ENCODE measurements at regions not wholly inside any gene's neighbourhood (a gene's known extent, or its start where the extent isn't known, plus 50 kb on each side); places are given as distances from the start of the nearest gene placed in this dataset.
"Not testable (repeated sequence)": the region's sequence is repeated elsewhere in the genome, so short reads cannot be mapped to it uniquely, and the experiment has no call there.

- intact Hi-C loops (cut with micrococcal nuclease); H3K9me3 Mint-ChIP-seq: not testable (repeated sequence)
These were observed 144.6 kb upstream of the DUSP22 start for GRCh38 chr6:147651-148050.

GRCh38 chr6:148051-148984, 144.0 kb upstream of the DUSP22 start:
- H3K4me3 Mint-ChIP-seq; H3K27me3 Mint-ChIP-seq; H3K36me3 Mint-ChIP-seq (ENCODE audit: low read depth); CTCF ChIA-PET; H3K27ac Mint-ChIP-seq; POLR2A ChIA-PET; intact Hi-C loops (cut with micrococcal nuclease); H3K4me1 Mint-ChIP-seq; H3K9me3 Mint-ChIP-seq: not testable (repeated sequence)
- peak; percentile 41 for DNase-seq
- peak; percentile 72 for ATAC-seq (ENCODE audit: low read depth)

More at GRCh38 chr6:147651-148050, 144.6 kb upstream of the DUSP22 start:
- H3K4me3 Mint-ChIP-seq; ATAC-seq (ENCODE audit: low read depth); H3K36me3 Mint-ChIP-seq (ENCODE audit: low read depth); CTCF ChIA-PET; H3K27ac Mint-ChIP-seq; H3K4me1 Mint-ChIP-seq; POLR2A ChIA-PET; DNase-seq; H3K27me3 Mint-ChIP-seq: not testable (repeated sequence)

- POLR2A ChIA-PET, result not testable (repeated sequence)
These were observed 142.1 kb upstream of the DUSP22 start for GRCh38 chr6:150147-150546.

GRCh38 chr6:152436-152835, 139.9 kb upstream of the DUSP22 start:
- H3K36me3 Mint-ChIP-seq (ENCODE audit: low read depth); CTCF ChIA-PET; H3K4me3 Mint-ChIP-seq; H3K9me3 Mint-ChIP-seq; DNase-seq; intact Hi-C loops (cut with micrococcal nuclease); POLR2A ChIA-PET; ATAC-seq (ENCODE audit: low read depth); H3K4me1 Mint-ChIP-seq; H3K27ac Mint-ChIP-seq: not testable (repeated sequence)
- peaks cover 33% of the 10 kb centered on the region for H3K27me3 Mint-ChIP-seq

More at GRCh38 chr6:150147-150546, 142.1 kb upstream of the DUSP22 start:
- intact Hi-C loops (cut with micrococcal nuclease); H3K27ac Mint-ChIP-seq; H3K36me3 Mint-ChIP-seq (ENCODE audit: low read depth); ATAC-seq (ENCODE audit: low read depth); DNase-seq; H3K4me3 Mint-ChIP-seq; H3K9me3 Mint-ChIP-seq; H3K4me1 Mint-ChIP-seq; CTCF ChIA-PET: not testable (repeated sequence)
- peaks cover 17% of the 10 kb centered on the region for H3K27me3 Mint-ChIP-seq

- H3K4me3 Mint-ChIP-seq; ATAC-seq (ENCODE audit: low read depth); CTCF ChIA-PET; H3K9me3 Mint-ChIP-seq; POLR2A ChIA-PET; DNase-seq; intact Hi-C loops (cut with micrococcal nuclease); H3K4me1 Mint-ChIP-seq; H3K36me3 Mint-ChIP-seq (ENCODE audit: low read depth); H3K27ac Mint-ChIP-seq: not testable (repeated sequence)
- H3K27me3 Mint-ChIP-seq, result peaks cover 35% of the 10 kb centered on the region
These were observed 139.3 kb upstream of the DUSP22 start for GRCh38 chr6:153026-153425.

- H3K4me3 Mint-ChIP-seq; H3K4me1 Mint-ChIP-seq; H3K9me3 Mint-ChIP-seq; CTCF ChIA-PET; ATAC-seq (ENCODE audit: low read depth); H3K36me3 Mint-ChIP-seq (ENCODE audit: low read depth); DNase-seq; POLR2A ChIA-PET; intact Hi-C loops (cut with micrococcal nuclease); H3K27ac Mint-ChIP-seq: not testable (repeated sequence)
- H3K27me3 Mint-ChIP-seq, result peaks cover 41% of the 10 kb centered on the region
These were observed 138.4 kb upstream of the DUSP22 start for GRCh38 chr6:153867-154266.

- H3K4me3 Mint-ChIP-seq; CTCF ChIA-PET; H3K9me3 Mint-ChIP-seq; H3K36me3 Mint-ChIP-seq (ENCODE audit: low read depth); DNase-seq; ATAC-seq (ENCODE audit: low read depth); H3K27ac Mint-ChIP-seq; intact Hi-C loops (cut with micrococcal nuclease); H3K4me1 Mint-ChIP-seq; POLR2A ChIA-PET: not testable (repeated sequence)
- peaks cover 44% of the 10 kb centered on the region for H3K27me3 Mint-ChIP-seq
These were observed 137.8 kb upstream of the DUSP22 start for GRCh38 chr6:154321-155092.

- Mint-ChIP-seq H3K9me3 (no peaks in the 10 kb centered on the region), H3K27ac (no peak overlapping the region), H3K36me3 (ENCODE audit: low read depth) (no peaks in the 10 kb centered on the region), H3K4me1 (peaks cover 4% of the 10 kb centered on the region), H3K4me3 (no peak overlapping the region), H3K27me3 (peaks cover 50% of the 10 kb centered on the region)
- intact Hi-C loops (cut with micrococcal nuclease), result no loop called here
- CTCF ChIA-PET, result interaction anchor here (0.6 kb wide), 1 partner anchor 15 kb away, joined by 3 read pairs; no protein-coding TSS in a partner anchor
- TF ChIP-seq CTCF (IDR thresholded peaks at IDR 0.05), result no peak
- POLR2A ChIA-PET, result no interaction called here
- DNase-seq (no peak), ATAC-seq (ENCODE audit: low read depth) (no peak)
These were observed 136.3 kb upstream of the DUSP22 start for GRCh38 chr6:156010-156409.

- H3K9me3 Mint-ChIP-seq; H3K4me1 Mint-ChIP-seq; POLR2A ChIA-PET; H3K36me3 Mint-ChIP-seq (ENCODE audit: low read depth); H3K4me3 Mint-ChIP-seq; DNase-seq; intact Hi-C loops (cut with micrococcal nuclease); ATAC-seq (ENCODE audit: low read depth); H3K27ac Mint-ChIP-seq: not testable (repeated sequence)
- CTCF ChIA-PET, result interaction anchor here (0.6 kb wide), 1 partner anchor 14 kb away, joined by 3 read pairs; no protein-coding TSS in a partner anchor
- peaks cover 50% of the 10 kb centered on the region for H3K27me3 Mint-ChIP-seq
These were observed 135.7 kb upstream of the DUSP22 start for GRCh38 chr6:156441-157140.

- H3K9me3 Mint-ChIP-seq; intact Hi-C loops (cut with micrococcal nuclease); CTCF ChIA-PET; DNase-seq; H3K4me3 Mint-ChIP-seq; H3K36me3 Mint-ChIP-seq (ENCODE audit: low read depth); H3K27ac Mint-ChIP-seq; POLR2A ChIA-PET; H3K4me1 Mint-ChIP-seq; ATAC-seq (ENCODE audit: low read depth): not testable (repeated sequence)
- H3K27me3 Mint-ChIP-seq, result peaks cover 51% of the 10 kb centered on the region
These were observed 135.1 kb upstream of the DUSP22 start for GRCh38 chr6:157176-157575.
